Activated B cell treated with CpG ODN at 0.5 μM for 24 hours (primary cell): ENCODE measurements at regions not wholly inside any gene's neighbourhood (a gene's known extent, or its start where the extent isn't known, plus 50 kb on each side); places are given as distances from the start of the nearest gene placed in this dataset.

ENCODE experiments used
- ATAC-seq: fragments of 200-7000 bp; cut with Tn5 transposase; one replicate; pipeline ENCODE4 v1.10.0; 2021; ENCODE audit warnings: low read depth, mild to moderate bottlenecking, moderate library complexity
- CTCF ChIA-PET: fragments of 350-600 bp; sonication (Branson Sonifier 250); formaldehyde crosslinking; loops from one replicate; lab custom pipeline; 2021; ENCODE audit warnings: antibody characterized with exemption; lab: Charles Lee
- POLR2A ChIA-PET: fragments of 350-600 bp; sonication (Branson Sonifier 250); formaldehyde crosslinking; loops from one replicate; lab custom pipeline; 2021; ENCODE audit warnings: antibody characterized with exemption; lab: Charles Lee
- DNase-seq: peaks from one replicate; pipeline ENCODE4 v3.0.0; 2022
- H3K27ac Mint-ChIP-seq: one replicate; pipeline ENCODE4 v1.8.0; 2020; ENCODE audit warnings: mixed read lengths
- H3K27me3 Mint-ChIP-seq: one replicate; pipeline ENCODE4 v1.8.0; 2021; ENCODE audit warnings: mixed read lengths
- H3K36me3 Mint-ChIP-seq: one replicate; pipeline ENCODE4 v1.8.0; 2021; ENCODE audit warnings: low read depth, mixed read lengths
- H3K4me1 Mint-ChIP-seq: one replicate; pipeline ENCODE4 v1.8.0; 2021; ENCODE audit warnings: mixed read lengths
- H3K4me3 Mint-ChIP-seq: one replicate; pipeline ENCODE4 v1.8.0; 2020; ENCODE audit warnings: mild to moderate bottlenecking, mixed read lengths
- H3K9me3 Mint-ChIP-seq: one replicate; pipeline ENCODE4 v1.8.0; 2020; ENCODE audit warnings: mixed read lengths
- CTCF ChIP-seq: fragments of 200-600 bp; IDR thresholded peaks from one replicate; pipeline ENCODE4 v1.8.0; 2022; ENCODE audit warnings: antibody characterized with exemption, mild to moderate bottlenecking
- intact Hi-C: fragments of 100-400 bp; cut with micrococcal nuclease; formaldehyde crosslinking; loops from one replicate; pipeline ENCODE4 v1.15.1; 2024

GRCh38 chrX:51407520-51408409 is 75.1 kb downstream of the NUDT10 start:
- H3K36me3 Mint-ChIP-seq, result no peaks in the 10 kb centered on the region
- no peak for ATAC-seq
- DNase-seq, result no peak
- intact Hi-C loops, result no loop called here
- no peaks in the 10 kb centered on the region for H3K9me3 Mint-ChIP-seq
- H3K27ac Mint-ChIP-seq, result no peak overlapping the region
- TF ChIP-seq CTCF, result no peak
- no peak overlapping the region for H3K4me3 Mint-ChIP-seq
- H3K4me1 Mint-ChIP-seq, result no peaks in the 10 kb centered on the region
- no peaks in the 10 kb centered on the region for H3K27me3 Mint-ChIP-seq
- POLR2A ChIA-PET, result no interaction called here
- CTCF ChIA-PET, result no interaction called here

- POLR2A ChIA-PET, result no interaction called here
- TF ChIP-seq CTCF, result no peak
- no peak overlapping the region for H3K4me3 Mint-ChIP-seq
- no peaks in the 10 kb centered on the region for H3K9me3 Mint-ChIP-seq
- no peaks in the 10 kb centered on the region for H3K27me3 Mint-ChIP-seq
- CTCF ChIA-PET, result no interaction called here
- ATAC-seq, result no peak
- intact Hi-C loops, result no loop called here
- H3K4me1 Mint-ChIP-seq, result no peaks in the 10 kb centered on the region
- H3K27ac Mint-ChIP-seq, result no peak overlapping the region
- DNase-seq, result no peak
- H3K36me3 Mint-ChIP-seq, result no peaks in the 10 kb centered on the region
These were observed 74.3 kb downstream of the NUDT10 start for GRCh38 chrX:51406688-51407519.

DNA sequence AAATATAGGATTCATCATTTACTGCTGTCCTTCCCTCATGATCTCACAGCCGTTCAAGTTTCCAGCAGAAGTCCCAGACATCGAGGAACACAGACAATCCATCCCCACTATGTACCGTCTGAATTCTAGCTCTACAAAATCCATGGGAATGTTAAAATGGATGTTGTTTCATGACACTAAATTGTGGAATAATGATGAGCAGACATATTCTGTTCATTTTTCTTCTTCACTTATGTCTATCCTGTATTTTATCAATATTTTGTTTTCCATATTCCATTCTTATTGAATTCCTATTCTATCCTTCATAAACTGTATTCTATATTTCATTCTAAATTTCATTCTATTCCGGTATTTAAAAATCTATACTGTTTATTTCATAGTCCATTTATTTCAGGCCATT is 71.8 kb downstream of the NUDT10 start:
- Mint-ChIP-seq H3K4me1 (peaks cover 10% of the 10 kb centered on the region), H3K9me3 (no peaks in the 10 kb centered on the region), H3K27ac (no peak overlapping the region), H3K27me3 (no peaks in the 10 kb centered on the region), H3K36me3 (no peaks in the 10 kb centered on the region), H3K4me3 (no peak overlapping the region)
- POLR2A ChIA-PET, result no interaction called here
- CTCF ChIA-PET, result no interaction called here
- no peak for TF ChIP-seq CTCF
- DNase-seq (no peak), ATAC-seq (no peak)
- intact Hi-C loops, result no loop called here

GRCh38 chrX:51395810-51396728 is 63.4 kb downstream of the NUDT10 start:
- H3K4me3 Mint-ChIP-seq, result peak overlapping the region; percentile 93
- H3K27me3 Mint-ChIP-seq, result no peaks in the 10 kb centered on the region
- peaks cover 1% of the 10 kb centered on the region for H3K36me3 Mint-ChIP-seq
- ChIA-PET POLR2A (interaction anchor here (0.6 kb wide), 1 partner anchor 1191 kb away, joined by 5 read pairs; the partner anchor contains the start of gene CCNB3), CTCF (interaction anchor here (0.7 to 1.6 kb wide), 2 partner anchors 25 to 59 kb away, joined by 3 to 8 read pairs; no protein-coding TSS in a partner anchor)
- DNase-seq (peak; percentile 32), ATAC-seq (peak; percentile 70)
- H3K27ac Mint-ChIP-seq, result peak overlapping the region; percentile 91
- TF ChIP-seq CTCF, result no peak
- intact Hi-C loops, result loop anchor here (1.0 to 10.0 kb wide), 3 partner anchors 24 to 64 kb away; partner anchors contain the start of gene NUDT10
- H3K9me3 Mint-ChIP-seq, result no peaks in the 10 kb centered on the region
- H3K4me1 Mint-ChIP-seq, result peaks cover 31% of the 10 kb centered on the region
